HepG2 (cell line): ENCODE measurements at regions not wholly inside any gene's neighbourhood (a gene's known extent, or its start where the extent isn't known, plus 50 kb on each side); places are given as distances from the start of the nearest gene placed in this dataset.

Experiments used
- ATAC-seq: fragments of 200-7000 bp; cut with Tn5 transposase; 3 replicates; pipeline ENCODE4 v1.9.1; 2020; ENCODE audit warnings: mild to moderate bottlenecking, moderate library complexity
- BruUV-seq: library from RNA; stranded (reverse); fragments of 400-500 nt; replicated peaks from 2 replicates; lab custom pipeline; 2021; lab: Mats Ljungman, UMichigan
- CTCF ChIA-PET: fragments of 300-600 bp; formaldehyde crosslinking; extraction: SDS; loops from one replicate; lab custom pipeline; 2021; ENCODE audit warnings: low total read pairs, inconsistent platforms, low intra/inter-chr PET ratio; lab: Yijun Ruan, JAX
- POLR2A ChIA-PET: fragments of 350-600 bp; sonication (Branson Sonifier 250); formaldehyde crosslinking; loops from one replicate; lab custom pipeline; 2020; ENCODE audit warnings: antibody characterized with exemption, inconsistent platforms; lab: Yijun Ruan, JAX
- DNase-seq: peaks from one replicate; pipeline ENCODE4 v3.0.0-alpha.2; 2015; ENCODE audit warnings: low spot score
- FAIRE-seq: peaks from 3 replicates; lab custom pipeline; 2011; peaks lifted over from hg19 to GRCh38; lab: Jason Lieb, UNC
- H2AFZ ChIP-seq: one replicate; pipeline ENCODE4 v1.6.1; 2011; ENCODE audit warnings: low read length, inconsistent platforms
- H3K27ac ChIP-seq: fragments of 300-600 bp; 3 replicates; pipeline ENCODE4 v1.8.0; 2011; ENCODE audit warnings: mixed run types, mild to moderate bottlenecking, mixed read lengths, low read length, inconsistent platforms; ENCODE audit not compliant: insufficient read depth; ENCODE audit errors: extremely low read length
- H3K27me3 ChIP-seq, 2 experiments: fragments of 200-600 bp in 1 of 2; 2 replicates in 1 of 2; 3 replicates in 1 of 2; pipeline versions ENCODE4 v1.6.0 to v1.8.0; 2011; ENCODE audit warnings: low read length in 2 of 2, mild to moderate bottlenecking in 2 of 2, moderate library complexity in 2 of 2, inconsistent platforms in 1 of 2; ENCODE audit not compliant: insufficient read depth in 2 of 2, control insufficient read depth in 1 of 2
- H3K36me3 ChIP-seq, 2 experiments: fragments of 200-600 bp in 1 of 2; replicated peaks in 1 of 2; 2 replicates in 1 of 2; 3 replicates in 1 of 2; pipeline versions ENCODE4 v1.5.1 to v1.8.0; 2011; ENCODE audit warnings: low read length in 2 of 2, inconsistent platforms in 1 of 2; ENCODE audit not compliant: insufficient read depth in 2 of 2, control insufficient read depth in 1 of 2
- H3K4me1 ChIP-seq: 2 replicates; pipeline ENCODE4 v1.5.1; 2012; ENCODE audit warnings: low read length, inconsistent platforms; ENCODE audit not compliant: insufficient read depth
- H3K4me2 ChIP-seq: 2 replicates; pipeline ENCODE4 v1.6.0; 2011; ENCODE audit warnings: low read depth, low read length, inconsistent platforms
- H3K4me3 ChIP-seq, 3 experiments: fragments of 200-600 bp in 1 of 3; sonication (generic), shearing (Covaris generic) in 1 of 3; replicated peaks in 1 of 3; 2 replicates each; pipeline ENCODE4 v1.5.1; 2011 to 2016; ENCODE audit warnings: low read length in 3 of 3, inconsistent platforms in 2 of 3, low read depth in 2 of 3, mild to moderate bottlenecking in 2 of 3, control low read depth in 1 of 3, mixed read lengths in 1 of 3; ENCODE audit not compliant: insufficient read depth in 1 of 3
- H3K79me2 ChIP-seq: one replicate; pipeline ENCODE4 v1.6.1; 2011; ENCODE audit warnings: low read length, inconsistent platforms; ENCODE audit not compliant: insufficient read depth
- H3K9ac ChIP-seq: 2 replicates; pipeline ENCODE4 v1.6.0; 2011; ENCODE audit warnings: mild to moderate bottlenecking, low read depth, low read length, inconsistent platforms; ENCODE audit not compliant: insufficient read depth
- H3K9me3 ChIP-seq: 2 replicates; pipeline ENCODE4 v1.5.1; 2012; ENCODE audit warnings: mild to moderate bottlenecking, low read length
- H4K20me1 ChIP-seq: 2 replicates; pipeline ENCODE4 v1.6.0; 2011; ENCODE audit warnings: inconsistent platforms, mild to moderate bottlenecking, low read length, moderate library complexity; ENCODE audit not compliant: insufficient read depth
- DNMT1 ChIP-seq: sonication (generic); formaldehyde crosslinking; IDR thresholded peaks from 2 replicates; pipeline ENCODE4 v1.5.1; 2020; ENCODE audit warnings: mild to moderate bottlenecking, missing genetic modification reagents
- GTF2F1 ChIP-seq: fragments of 150-350 bp; IDR thresholded peaks from 2 replicates; pipeline ENCODE4 v1.6.1; 2014; ENCODE audit warnings: low read length
- KAT2B ChIP-seq: fragments of 150-350 bp; IDR thresholded peaks from 2 replicates; pipeline ENCODE4 v1.6.1; 2014; ENCODE audit warnings: low read depth, low read length, borderline replicate concordance
- KAT7 ChIP-seq: IDR thresholded peaks from 2 replicates; pipeline ENCODE4 v1.6.1; 2018; ENCODE audit warnings: borderline replicate concordance, missing compliant biosample characterization
- SAFB2 ChIP-seq: sonication (generic); formaldehyde crosslinking; IDR thresholded peaks from 2 replicates; pipeline ENCODE4 v1.5.1; 2020; ENCODE audit warnings: missing genetic modification reagents, low read depth, mild to moderate bottlenecking, borderline replicate concordance
- STAG1 ChIP-seq: sonication (generic); formaldehyde crosslinking; IDR thresholded peaks from 2 replicates; pipeline ENCODE4 v1.4.0; 2020; ENCODE audit warnings: missing genetic modification reagents
- YEATS4 ChIP-seq: sonication (generic); formaldehyde crosslinking; IDR thresholded peaks from 2 replicates; pipeline ENCODE4 v1.4.0; 2020; ENCODE audit warnings: missing genetic modification reagents, borderline replicate concordance
- ZFP36L2 ChIP-seq: sonication (generic); formaldehyde crosslinking; IDR thresholded peaks from 2 replicates; pipeline ENCODE4 v1.4.0; 2020; ENCODE audit warnings: missing genetic modification reagents
- ZNF33A ChIP-seq: sonication (generic); formaldehyde crosslinking; IDR thresholded peaks from 2 replicates; pipeline ENCODE4 v1.5.1; 2020; ENCODE audit warnings: missing genetic modification reagents, mild to moderate bottlenecking, moderate library complexity, borderline replicate concordance
- ZNF879 ChIP-seq: sonication (generic); formaldehyde crosslinking; IDR thresholded peaks from 2 replicates; pipeline ENCODE4 v1.8.1; 2023; ENCODE audit warnings: missing genetic modification reagents
- WGBS: methylation state at CpG from one replicate; pipeline ENCODE4 v1.1.6; 2017; ENCODE audit warnings: low lambda C conversion rate; 5-methylcytosine and 5-hydroxymethylcytosine counted together
- in situ Hi-C: cut with HindIII; loops from 2 replicates; pipeline ENCODE4 v1.10.0; 2017; ENCODE audit warnings: low pct_unique_long_range_greater_than_20kb; ENCODE audit not compliant: extremely low pct_ligation_motif_present
- intact Hi-C: fragments of 100-400 bp; cut with micrococcal nuclease; formaldehyde crosslinking; loops from one replicate; pipeline ENCODE4 v1.10.0; 2022; ENCODE audit not compliant: unreplicated experiment
- TF ChIP-seq, protein P1 (sequence below): sonication (generic); formaldehyde crosslinking; IDR thresholded peaks from 2 replicates; pipeline ENCODE4 v1.8.0; 2022; ENCODE audit warnings: mild to moderate bottlenecking, missing genetic modification reagents, borderline replicate concordance
- TF ChIP-seq, protein P2 (sequence below): sonication (generic); formaldehyde crosslinking; IDR thresholded peaks from 2 replicates; pipeline ENCODE4 v1.5.1; 2020; ENCODE audit warnings: missing genetic modification reagents, mild to moderate bottlenecking, borderline replicate concordance
- TF ChIP-seq, protein P3 (sequence below): sonication (generic); formaldehyde crosslinking; IDR thresholded peaks from 2 replicates; pipeline ENCODE4 v1.4.0; 2020; ENCODE audit warnings: mild to moderate bottlenecking, missing genetic modification reagents
- TF ChIP-seq, protein P4 (sequence below): sonication (generic); formaldehyde crosslinking; IDR thresholded peaks from 2 replicates; pipeline ENCODE4 v1.4.0; 2020; ENCODE audit warnings: missing genetic modification reagents

DNA sequence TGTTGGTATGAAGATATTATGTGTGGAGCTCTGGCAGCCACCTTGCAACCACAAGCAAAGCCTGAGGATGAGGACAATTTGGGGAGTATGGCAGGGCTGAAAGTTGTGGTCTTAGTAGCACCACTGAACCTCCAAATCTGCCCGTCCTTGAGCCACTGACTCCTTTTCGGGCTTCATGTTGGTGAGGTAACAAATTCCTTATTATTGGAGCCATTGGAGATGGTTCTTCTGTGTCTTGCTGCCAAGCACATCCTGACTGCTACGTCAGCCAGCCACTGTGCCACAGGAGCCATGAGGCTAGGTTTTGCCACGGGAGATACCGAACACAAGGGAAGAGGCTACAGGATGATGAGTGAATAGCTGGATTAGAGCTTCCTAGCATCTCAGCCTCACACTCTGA is 201.6 kb downstream of the BMP7 start:
- no peaks in the 10 kb centered on the region for H3K4me1 ChIP-seq
- intact Hi-C loops: loop anchor here (5.0 kb wide), 1 partner anchor 513 kb away; no protein-coding TSS in a partner anchor
- H3K27ac ChIP-seq: no peak overlapping the region
- H4K20me1 ChIP-seq: no peaks in the 10 kb centered on the region
- in situ Hi-C loops: no loop called here
- ChIA-PET POLR2A (no interaction called here), CTCF (no interaction called here)
- ATAC-seq: no peak
- no peak for TF ChIP-seq KAT7
- no peak for TF ChIP-seq YEATS4 (CRISPR knock-in tag)
- no peak for TF ChIP-seq STAG1 (CRISPR knock-in tag)
- TF ChIP-seq KAT2B: no peak
- no peak for TF ChIP-seq SAFB2
- no peak for TF ChIP-seq GTF2F1
- no peak for TF ChIP-seq DNMT1 (CRISPR knock-in tag)
- no peak for TF ChIP-seq ZNF33A
- TF ChIP-seq, protein P1, sequence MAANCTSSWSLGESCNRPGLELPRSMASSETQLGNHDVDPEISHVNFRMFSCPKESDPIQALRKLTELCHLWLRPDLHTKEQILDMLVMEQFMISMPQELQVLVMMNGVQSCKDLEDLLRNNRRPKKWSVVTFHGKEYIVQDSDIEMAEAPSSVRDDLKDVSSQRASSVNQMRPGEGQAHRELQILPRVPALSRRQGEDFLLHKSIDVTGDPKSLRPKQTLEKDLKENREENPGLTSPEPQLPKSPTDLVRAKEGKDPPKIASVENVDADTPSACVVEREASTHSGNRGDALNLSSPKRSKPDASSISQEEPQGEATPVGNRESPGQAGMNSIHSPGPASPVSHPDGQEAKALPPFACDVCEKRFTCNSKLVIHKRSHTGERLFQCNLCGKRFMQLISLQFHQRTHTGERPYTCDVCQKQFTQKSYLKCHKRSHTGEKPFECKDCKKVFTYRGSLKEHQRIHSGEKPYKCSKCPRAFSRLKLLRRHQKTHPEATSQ (CRISPR knock-in tag): no peak
- TF ChIP-seq, protein P2, sequence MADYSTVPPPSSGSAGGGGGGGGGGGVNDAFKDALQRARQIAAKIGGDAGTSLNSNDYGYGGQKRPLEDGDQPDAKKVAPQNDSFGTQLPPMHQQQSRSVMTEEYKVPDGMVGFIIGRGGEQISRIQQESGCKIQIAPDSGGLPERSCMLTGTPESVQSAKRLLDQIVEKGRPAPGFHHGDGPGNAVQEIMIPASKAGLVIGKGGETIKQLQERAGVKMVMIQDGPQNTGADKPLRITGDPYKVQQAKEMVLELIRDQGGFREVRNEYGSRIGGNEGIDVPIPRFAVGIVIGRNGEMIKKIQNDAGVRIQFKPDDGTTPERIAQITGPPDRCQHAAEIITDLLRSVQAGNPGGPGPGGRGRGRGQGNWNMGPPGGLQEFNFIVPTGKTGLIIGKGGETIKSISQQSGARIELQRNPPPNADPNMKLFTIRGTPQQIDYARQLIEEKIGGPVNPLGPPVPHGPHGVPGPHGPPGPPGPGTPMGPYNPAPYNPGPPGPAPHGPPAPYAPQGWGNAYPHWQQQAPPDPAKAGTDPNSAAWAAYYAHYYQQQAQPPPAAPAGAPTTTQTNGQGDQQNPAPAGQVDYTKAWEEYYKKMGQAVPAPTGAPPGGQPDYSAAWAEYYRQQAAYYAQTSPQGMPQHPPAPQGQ: no peak
- no peak for TF ChIP-seq ZNF879 (CRISPR knock-in tag)
- no peak for TF ChIP-seq ZFP36L2 (CRISPR knock-in tag)
- TF ChIP-seq, protein P3, sequence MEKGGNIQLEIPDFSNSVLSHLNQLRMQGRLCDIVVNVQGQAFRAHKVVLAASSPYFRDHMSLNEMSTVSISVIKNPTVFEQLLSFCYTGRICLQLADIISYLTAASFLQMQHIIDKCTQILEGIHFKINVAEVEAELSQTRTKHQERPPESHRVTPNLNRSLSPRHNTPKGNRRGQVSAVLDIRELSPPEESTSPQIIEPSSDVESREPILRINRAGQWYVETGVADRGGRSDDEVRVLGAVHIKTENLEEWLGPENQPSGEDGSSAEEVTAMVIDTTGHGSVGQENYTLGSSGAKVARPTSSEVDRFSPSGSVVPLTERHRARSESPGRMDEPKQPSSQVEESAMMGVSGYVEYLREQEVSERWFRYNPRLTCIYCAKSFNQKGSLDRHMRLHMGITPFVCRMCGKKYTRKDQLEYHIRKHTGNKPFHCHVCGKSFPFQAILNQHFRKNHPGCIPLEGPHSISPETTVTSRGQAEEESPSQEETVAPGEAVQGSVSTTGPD (CRISPR knock-in tag): no peak
- TF ChIP-seq, protein P4, sequence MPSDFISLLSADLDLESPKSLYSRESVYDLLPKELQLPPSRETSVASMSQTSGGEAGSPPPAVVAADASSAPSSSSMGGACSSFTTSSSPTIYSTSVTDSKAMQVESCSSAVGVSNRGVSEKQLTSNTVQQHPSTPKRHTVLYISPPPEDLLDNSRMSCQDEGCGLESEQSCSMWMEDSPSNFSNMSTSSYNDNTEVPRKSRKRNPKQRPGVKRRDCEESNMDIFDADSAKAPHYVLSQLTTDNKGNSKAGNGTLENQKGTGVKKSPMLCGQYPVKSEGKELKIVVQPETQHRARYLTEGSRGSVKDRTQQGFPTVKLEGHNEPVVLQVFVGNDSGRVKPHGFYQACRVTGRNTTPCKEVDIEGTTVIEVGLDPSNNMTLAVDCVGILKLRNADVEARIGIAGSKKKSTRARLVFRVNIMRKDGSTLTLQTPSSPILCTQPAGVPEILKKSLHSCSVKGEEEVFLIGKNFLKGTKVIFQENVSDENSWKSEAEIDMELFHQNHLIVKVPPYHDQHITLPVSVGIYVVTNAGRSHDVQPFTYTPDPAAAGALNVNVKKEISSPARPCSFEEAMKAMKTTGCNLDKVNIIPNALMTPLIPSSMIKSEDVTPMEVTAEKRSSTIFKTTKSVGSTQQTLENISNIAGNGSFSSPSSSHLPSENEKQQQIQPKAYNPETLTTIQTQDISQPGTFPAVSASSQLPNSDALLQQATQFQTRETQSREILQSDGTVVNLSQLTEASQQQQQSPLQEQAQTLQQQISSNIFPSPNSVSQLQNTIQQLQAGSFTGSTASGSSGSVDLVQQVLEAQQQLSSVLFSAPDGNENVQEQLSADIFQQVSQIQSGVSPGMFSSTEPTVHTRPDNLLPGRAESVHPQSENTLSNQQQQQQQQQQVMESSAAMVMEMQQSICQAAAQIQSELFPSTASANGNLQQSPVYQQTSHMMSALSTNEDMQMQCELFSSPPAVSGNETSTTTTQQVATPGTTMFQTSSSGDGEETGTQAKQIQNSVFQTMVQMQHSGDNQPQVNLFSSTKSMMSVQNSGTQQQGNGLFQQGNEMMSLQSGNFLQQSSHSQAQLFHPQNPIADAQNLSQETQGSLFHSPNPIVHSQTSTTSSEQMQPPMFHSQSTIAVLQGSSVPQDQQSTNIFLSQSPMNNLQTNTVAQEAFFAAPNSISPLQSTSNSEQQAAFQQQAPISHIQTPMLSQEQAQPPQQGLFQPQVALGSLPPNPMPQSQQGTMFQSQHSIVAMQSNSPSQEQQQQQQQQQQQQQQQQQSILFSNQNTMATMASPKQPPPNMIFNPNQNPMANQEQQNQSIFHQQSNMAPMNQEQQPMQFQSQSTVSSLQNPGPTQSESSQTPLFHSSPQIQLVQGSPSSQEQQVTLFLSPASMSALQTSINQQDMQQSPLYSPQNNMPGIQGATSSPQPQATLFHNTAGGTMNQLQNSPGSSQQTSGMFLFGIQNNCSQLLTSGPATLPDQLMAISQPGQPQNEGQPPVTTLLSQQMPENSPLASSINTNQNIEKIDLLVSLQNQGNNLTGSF: no peak
- H3K4me2 ChIP-seq: no peak overlapping the region
- BruUV-seq: no TSS peak
- no peaks in the 10 kb centered on the region for H3K9me3 ChIP-seq
- no peak overlapping the region for H2AFZ ChIP-seq
- no peak overlapping the region for H3K9ac ChIP-seq
- no peaks in the 10 kb centered on the region for H3K36me3 ChIP-seq
- no peaks in the 10 kb centered on the region for H3K79me2 ChIP-seq
- FAIRE-seq: no peak
- no peak for DNase-seq
- 5% methylated on average over 5 of the region's 5 CpGs for WGBS
- no peak overlapping the region for H3K4me3 ChIP-seq
- peaks cover 4 to 30% of the 10 kb centered on the region in 2 experiments for H3K27me3 ChIP-seq
